ENCODE measurements at regions not wholly inside any gene's neighbourhood (a gene's known extent, or its start where the extent isn't known, plus 50 kb on each side); places are given as distances from the start of the nearest gene placed in this dataset.

DNA sequence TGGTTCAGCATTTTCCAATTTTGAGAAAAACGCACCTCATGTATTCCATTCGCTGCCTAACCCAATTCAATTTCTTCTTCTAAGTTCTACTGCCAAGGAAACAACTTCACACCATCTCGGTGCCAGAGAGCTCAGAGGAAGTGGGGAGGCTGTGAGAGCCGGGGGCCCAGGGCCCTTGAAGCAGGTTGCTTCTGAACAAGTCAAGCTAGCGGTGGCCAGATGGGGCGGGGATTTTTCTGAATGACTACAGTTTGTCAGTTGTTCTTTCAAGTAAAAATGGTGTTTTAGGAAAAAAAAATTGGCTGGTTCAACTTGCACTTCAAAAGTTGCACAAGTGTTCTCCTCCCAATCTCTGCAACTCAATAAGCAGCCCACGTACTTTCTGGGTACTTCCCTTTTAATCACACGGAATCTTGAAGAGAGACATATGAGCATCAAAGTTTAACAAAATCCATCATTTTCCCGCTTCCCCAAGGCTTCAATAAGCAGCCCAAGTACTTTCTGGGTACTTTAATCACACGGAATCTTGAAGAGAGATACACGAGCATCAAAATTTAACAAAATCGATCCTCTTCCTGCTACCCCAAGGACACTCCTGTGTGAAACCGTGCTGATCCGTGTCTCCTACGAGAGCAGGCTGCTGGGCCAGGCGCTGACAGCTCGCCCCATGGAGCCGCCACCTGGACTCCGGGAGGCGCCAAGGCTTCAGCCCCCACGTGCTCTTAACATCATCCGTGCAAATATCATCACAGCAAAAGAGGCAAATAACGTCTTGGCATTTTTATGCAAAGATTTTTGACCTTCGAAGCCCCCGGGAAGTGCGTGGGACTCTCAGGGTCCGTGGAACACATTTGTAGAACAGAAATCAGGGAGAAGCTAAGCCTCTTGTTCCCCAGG lies 186.7 kb upstream of the PDE10A start:
- TF ChIP-seq, protein P1, sequence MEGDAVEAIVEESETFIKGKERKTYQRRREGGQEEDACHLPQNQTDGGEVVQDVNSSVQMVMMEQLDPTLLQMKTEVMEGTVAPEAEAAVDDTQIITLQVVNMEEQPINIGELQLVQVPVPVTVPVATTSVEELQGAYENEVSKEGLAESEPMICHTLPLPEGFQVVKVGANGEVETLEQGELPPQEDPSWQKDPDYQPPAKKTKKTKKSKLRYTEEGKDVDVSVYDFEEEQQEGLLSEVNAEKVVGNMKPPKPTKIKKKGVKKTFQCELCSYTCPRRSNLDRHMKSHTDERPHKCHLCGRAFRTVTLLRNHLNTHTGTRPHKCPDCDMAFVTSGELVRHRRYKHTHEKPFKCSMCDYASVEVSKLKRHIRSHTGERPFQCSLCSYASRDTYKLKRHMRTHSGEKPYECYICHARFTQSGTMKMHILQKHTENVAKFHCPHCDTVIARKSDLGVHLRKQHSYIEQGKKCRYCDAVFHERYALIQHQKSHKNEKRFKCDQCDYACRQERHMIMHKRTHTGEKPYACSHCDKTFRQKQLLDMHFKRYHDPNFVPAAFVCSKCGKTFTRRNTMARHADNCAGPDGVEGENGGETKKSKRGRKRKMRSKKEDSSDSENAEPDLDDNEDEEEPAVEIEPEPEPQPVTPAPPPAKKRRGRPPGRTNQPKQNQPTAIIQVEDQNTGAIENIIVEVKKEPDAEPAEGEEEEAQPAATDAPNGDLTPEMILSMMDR (IDR thresholded peaks at IDR 0.05) = no peak
- no peak for TF ChIP-seq EZH2 (IDR thresholded peaks at IDR 0.05; ENCODE audit: borderline replicate concordance, insufficient read depth, low read depth, low read length, poor library complexity, severe bottlenecking)

All from B cell (primary cell).